HCT116 (cell line): ENCODE measurements at regions not wholly inside any gene's neighbourhood (a gene's known extent, or its start where the extent isn't known, plus 50 kb on each side); places are given as distances from the start of the nearest gene placed in this dataset.

ENCODE experiments used
- ATAC-seq: fragments of 200-7000 bp; cut with Tn5 transposase; 2 replicates; pipeline ENCODE4 v1.9.1; 2020; ENCODE audit warnings: mild to moderate bottlenecking, moderate library complexity
- BruUV-seq: library from RNA; stranded (reverse); fragments of 400-500 nt; replicated peaks from 2 replicates; lab custom pipeline; 2021; lab: Mats Ljungman, UMichigan
- CTCF ChIA-PET: fragments of 300-600 bp; sonication (Branson Sonifier 250); formaldehyde crosslinking; loops from one replicate; lab custom pipeline; 2021; ENCODE audit warnings: antibody characterized with exemption; lab: Charles Lee
- POLR2A ChIA-PET: fragments of 300-600, 350-600 bp; sonication (Branson Sonifier 250); formaldehyde crosslinking; loops from one replicate; lab custom pipeline; 2021; ENCODE audit warnings: antibody characterized with exemption; lab: Charles Lee
- RAD21 ChIA-PET, 2 experiments: fragments of 300-600 bp; sonication (Branson Sonifier 250); formaldehyde crosslinking; loops; one replicate each; lab custom pipeline; 2023; ENCODE audit warnings: low total read pairs in 2 of 2; ENCODE audit not compliant: uncharacterized antibody in 2 of 2, unreplicated experiment in 2 of 2, low non-redundant PET in 1 of 2; lab: Charles Lee
- DNase-seq: peaks from one replicate; pipeline ENCODE4 v3.0.0-alpha.2; 2010; ENCODE audit warnings: low read depth, low spot score
- H2AFZ ChIP-seq: fragments of 200-600 bp; shearing (Covaris generic), sonication (generic); 2 replicates; pipeline ENCODE4 v1.6.1; 2017; ENCODE audit warnings: low read depth, mixed run types, mixed read lengths, antibody characterized with exemption, low read length; ENCODE audit not compliant: poor library complexity, severe bottlenecking
- H3K27ac ChIP-seq: 2 replicates; pipeline ENCODE4 v1.5.1; 2012; ENCODE audit warnings: low read depth, low read length
- H3K27me3 ChIP-seq: fragments of 200-600 bp; sonication (generic); 2 replicates; pipeline ENCODE4 v1.6.1; 2016; ENCODE audit warnings: mixed run types, low read length, mixed read lengths; ENCODE audit not compliant: insufficient read depth
- H3K36me3 ChIP-seq, 2 experiments: fragments of 200-500 bp in 1 of 2; fragments of 200-600 bp in 1 of 2; sonication (Bioruptor generic) in 1 of 2; sonication (generic) in 1 of 2; 2 replicates each; pipeline versions ENCODE4 v1.5.1 to v1.6.1; 2014 to 2016; ENCODE audit warnings: low read length in 2 of 2, inconsistent platforms in 1 of 2, mixed read lengths in 1 of 2, mixed run types in 1 of 2; ENCODE audit not compliant: insufficient read depth in 2 of 2, control insufficient read depth in 1 of 2
- H3K4me1 ChIP-seq, 2 experiments: fragments of 200-600 bp in 1 of 2; sonication (generic) in 1 of 2; 2 replicates each; pipeline versions ENCODE4 v1.5.1 to v1.6.1; 2012 to 2017; ENCODE audit warnings: low read length in 2 of 2, inconsistent platforms in 1 of 2, mild to moderate bottlenecking in 1 of 2, mixed read lengths in 1 of 2, mixed run types in 1 of 2, moderate library complexity in 1 of 2; ENCODE audit not compliant: insufficient read depth in 2 of 2, control insufficient read depth in 1 of 2
- H3K4me2 ChIP-seq: fragments of 200-600 bp; sonication (generic); 2 replicates; pipeline ENCODE4 v1.6.1; 2017; ENCODE audit warnings: mixed run types, low read length, mixed read lengths
- H3K4me3 ChIP-seq, 2 experiments: fragments of 200-600 bp in 1 of 2; sonication (generic) in 1 of 2; replicated peaks in 1 of 2; 2 replicates each; pipeline ENCODE4 v1.5.1; 2011 to 2016; ENCODE audit warnings: low read length in 2 of 2, control low read depth in 1 of 2, low read depth in 1 of 2, mild to moderate bottlenecking in 1 of 2, mixed read lengths in 1 of 2, mixed run types in 1 of 2
- H3K79me2 ChIP-seq: fragments of 200-600 bp; sonication (generic); 2 replicates; pipeline ENCODE4 v1.6.1; 2017; ENCODE audit warnings: mild to moderate bottlenecking, mixed run types, low read length, moderate library complexity, mixed read lengths; ENCODE audit not compliant: insufficient read depth
- H3K9ac ChIP-seq: fragments of 200-600 bp; sonication (generic); 2 replicates; pipeline ENCODE4 v1.6.1; 2016; ENCODE audit warnings: low read length, mixed read lengths
- H3K9me2 ChIP-seq: fragments of 200-600 bp; sonication (generic), shearing (Covaris generic); 2 replicates; pipeline ENCODE4 v1.6.1; 2017; ENCODE audit warnings: mixed run types, mild to moderate bottlenecking, moderate library complexity; ENCODE audit not compliant: insufficient read depth
- H3K9me3 ChIP-seq, 2 experiments: fragments of 200-500 bp in 1 of 2; fragments of 200-600 bp in 1 of 2; sonication (Bioruptor generic) in 1 of 2; sonication (generic) in 1 of 2; 2 replicates each; pipeline ENCODE4 v1.6.1; 2014 to 2017; ENCODE audit warnings: low read length in 2 of 2, mixed read lengths in 2 of 2, inconsistent platforms in 1 of 2, low read depth in 1 of 2, mild to moderate bottlenecking in 1 of 2, mixed run types in 1 of 2, moderate library complexity in 1 of 2; ENCODE audit not compliant: control insufficient read depth in 1 of 2, insufficient read depth in 1 of 2
- H4K20me1 ChIP-seq: fragments of 200-600 bp; sonication (generic), shearing (Covaris generic); 2 replicates; pipeline ENCODE4 v1.6.1; 2017; ENCODE audit warnings: mixed run types, mild to moderate bottlenecking, moderate library complexity; ENCODE audit not compliant: insufficient read depth
- ATF3 ChIP-seq: IDR thresholded peaks from 2 replicates; pipeline ENCODE4 v1.6.1; 2012
- EGR1 ChIP-seq: IDR thresholded peaks from 2 replicates; pipeline ENCODE4 v1.6.1; 2012; ENCODE audit warnings: low read depth
- EZH2 ChIP-seq: fragments of 200-600 bp; sonication (generic); IDR thresholded peaks from 2 replicates; pipeline ENCODE4 v1.6.1; 2017; ENCODE audit warnings: antibody characterized with exemption, mixed run types
- EZH2phosphoT487 ChIP-seq: fragments of 200-600 bp; IDR thresholded peaks from 2 replicates; pipeline ENCODE4 v1.6.1; 2018; ENCODE audit warnings: antibody characterized with exemption, borderline replicate concordance
- FOSL1 ChIP-seq: IDR thresholded peaks from 2 replicates; pipeline ENCODE4 v1.6.1; 2012; ENCODE audit warnings: low read depth
- JUND ChIP-seq: IDR thresholded peaks from 2 replicates; pipeline ENCODE4 v1.6.1; 2012
- MAX ChIP-seq: IDR thresholded peaks from 2 replicates; pipeline ENCODE4 v1.6.1; 2012
- POLR2A ChIP-seq: IDR thresholded peaks from 2 replicates; pipeline ENCODE4 v1.7.0; 2011; ENCODE audit warnings: borderline replicate concordance; ENCODE audit not compliant: insufficient read depth, insufficient read length; ENCODE audit errors: extremely low read depth
- RAD21 ChIP-seq: IDR thresholded peaks from 2 replicates; pipeline ENCODE4 v1.6.1; 2012; ENCODE audit warnings: low read depth, mild to moderate bottlenecking
- REST ChIP-seq: IDR thresholded peaks from 2 replicates; pipeline ENCODE4 v1.6.1; 2012; ENCODE audit warnings: low read depth
- SIN3A ChIP-seq: IDR thresholded peaks from 2 replicates; pipeline ENCODE4 v1.6.1; 2012; ENCODE audit warnings: low read depth
- SP1 ChIP-seq: IDR thresholded peaks from 2 replicates; pipeline ENCODE4 v1.6.1; 2012; ENCODE audit warnings: low read depth
- SRF ChIP-seq: IDR thresholded peaks from 2 replicates; pipeline ENCODE4 v1.6.1; 2012; ENCODE audit warnings: low read depth
- YY1 ChIP-seq: IDR thresholded peaks from 2 replicates; pipeline ENCODE4 v1.6.1; 2011; ENCODE audit warnings: low read length, low read depth, moderate library complexity, mild to moderate bottlenecking; ENCODE audit not compliant: insufficient replicate concordance; ENCODE audit errors: extremely low read depth
- ZBTB33 ChIP-seq: IDR thresholded peaks from 2 replicates; pipeline ENCODE4 v1.6.1; 2011; ENCODE audit warnings: mild to moderate bottlenecking, low read length, moderate library complexity; ENCODE audit not compliant: insufficient replicate concordance; ENCODE audit errors: extremely low read depth
- ZFX ChIP-seq: fragments of 450-650 bp; IDR thresholded peaks from 2 replicates; pipeline ENCODE4 v1.6.1; 2017
- ZNF274 ChIP-seq: fragments of 200-500 bp; sonication (Bioruptor generic); IDR thresholded peaks from 2 replicates; pipeline ENCODE4 v1.6.1; 2014; ENCODE audit warnings: mild to moderate bottlenecking, low read depth, low read length, inconsistent platforms
- intact Hi-C: fragments of 100-400 bp; cut with micrococcal nuclease; formaldehyde crosslinking; loops from 2 replicates; pipeline ENCODE4 v1.10.0; 2022

- TF ChIP-seq REST (no peak), ZFX (no peak), JUND (no peak), ZNF274 (no peak), EGR1 (no peak), SIN3A (no peak), YY1 (no peak), RAD21 (no peak)
Measured at GRCh38 chr6:1473166-1473565, 83.8 kb downstream of the FOXF2 start (continued).

- H3K4me1 ChIP-seq: no peaks in the 10 kb centered on the region
- no peak overlapping the region for H3K4me2 ChIP-seq
- CTCF ChIA-PET: no interaction called here
- RAD21 ChIA-PET: no interaction called here
- no peak for ATAC-seq
- H3K79me2 ChIP-seq: no peaks in the 10 kb centered on the region
- POLR2A ChIA-PET: no interaction called here
- no peaks in the 10 kb centered on the region for H3K27me3 ChIP-seq
- DNase-seq: no peak
- H3K9me3 ChIP-seq: no peaks in the 10 kb centered on the region
- no peak overlapping the region for H2AFZ ChIP-seq
- no TSS peak for BruUV-seq
- no peaks in the 10 kb centered on the region for H3K9me2 ChIP-seq
- H4K20me1 ChIP-seq: no peaks in the 10 kb centered on the region
- intact Hi-C loops: no loop called here
- no peak overlapping the region for H3K4me3 ChIP-seq
- no peaks in the 10 kb centered on the region for H3K36me3 ChIP-seq
- no peak overlapping the region for H3K9ac ChIP-seq
- no peak overlapping the region for H3K27ac ChIP-seq
- TF ChIP-seq ZNF274 (no peak), EZH2 (no peak), EZH2phosphoT487 (no peak), ZBTB33 (no peak), YY1 (no peak), REST (no peak), POLR2A (no peak), ATF3 (no peak), SIN3A (no peak), ZFX (no peak), FOSL1 (no peak), SP1 (no peak), MAX (no peak), SRF (no peak)
Measured at GRCh38 chr6:1473598-1473997, 84.2 kb downstream of the FOXF2 start.
